DOHH2 (cell line): ENCODE measurements at regions not wholly inside any gene's neighbourhood (a gene's known extent, or its start where the extent isn't known, plus 50 kb on each side); places are given as distances from the start of the nearest gene placed in this dataset.

Experiments
- H3F3A ChIP-seq: fragments of 200-600 bp; sonication (generic), shearing (Covaris generic); 2 replicates; pipeline ENCODE4 v1.6.0; 2016; ENCODE audit warnings: antibody characterized with exemption, mild to moderate bottlenecking; ENCODE audit not compliant: control insufficient read depth, insufficient read depth
- H3K27ac ChIP-seq: fragments of 200-600 bp; sonication (generic); 2 replicates; pipeline ENCODE4 v1.5.1; 2014; ENCODE audit warnings: low read depth, mild to moderate bottlenecking, low read length, moderate library complexity
- H3K27me3 ChIP-seq: fragments of 200-600 bp; sonication (generic); 2 replicates; pipeline ENCODE4 v1.6.1; 2014; ENCODE audit warnings: mild to moderate bottlenecking, low read length, mixed read lengths; ENCODE audit not compliant: control insufficient read depth
- H3K36me3 ChIP-seq: fragments of 200-600 bp; sonication (generic); 2 replicates; pipeline ENCODE4 v1.6.1; 2014; ENCODE audit warnings: mild to moderate bottlenecking, low read length, moderate library complexity, mixed read lengths; ENCODE audit not compliant: control insufficient read depth
- H3K4me1 ChIP-seq: fragments of 200-600 bp; sonication (generic); 2 replicates; pipeline ENCODE4 v1.6.1; 2014; ENCODE audit warnings: mild to moderate bottlenecking, low read length, mixed read lengths; ENCODE audit not compliant: control insufficient read depth
- H3K4me2 ChIP-seq: fragments of 200-600 bp; sonication (generic); 2 replicates; pipeline ENCODE4 v1.6.0; 2014; ENCODE audit warnings: mild to moderate bottlenecking, low read length, moderate library complexity
- H3K4me3 ChIP-seq: fragments of 200-600 bp; sonication (generic); 2 replicates; pipeline ENCODE4 v1.5.1; 2014; ENCODE audit warnings: mild to moderate bottlenecking, low read length, mixed read lengths
- H3K79me2 ChIP-seq: fragments of 200-600 bp; sonication (generic); 2 replicates; pipeline ENCODE4 v1.6.1; 2014; ENCODE audit warnings: mild to moderate bottlenecking, low read length, mixed read lengths; ENCODE audit not compliant: control insufficient read depth
- H3K9me2 ChIP-seq: fragments of 200-600 bp; sonication (generic); replicated peaks from 2 replicates; pipeline ENCODE4 v1.6.1; 2014; ENCODE audit warnings: mild to moderate bottlenecking, low read length, mixed read lengths; ENCODE audit not compliant: control insufficient read depth
- H3K9me3 ChIP-seq: fragments of 200-600 bp; sonication (generic); 2 replicates; pipeline ENCODE4 v1.6.1; 2014; ENCODE audit warnings: antibody characterized with exemption, low read length, mixed read lengths; ENCODE audit not compliant: control insufficient read depth, insufficient read depth
- H4K20me1 ChIP-seq: fragments of 200-600 bp; sonication (generic); 2 replicates; pipeline ENCODE4 v1.6.0; 2014; ENCODE audit warnings: low read depth, mild to moderate bottlenecking, antibody characterized with exemption, low read length, moderate library complexity; ENCODE audit not compliant: control insufficient read depth, insufficient read depth
- EZH2phosphoT487 ChIP-seq: fragments of 200-600 bp; sonication (generic); IDR thresholded peaks from 2 replicates; pipeline ENCODE4 v1.6.1; 2017; ENCODE audit warnings: borderline replicate concordance, mild to moderate bottlenecking, antibody characterized with exemption, low read length, moderate library complexity, mixed read lengths
- TF ChIP-seq, protein P1 (sequence below): fragments of 200-600 bp; sonication (generic); IDR thresholded peaks from one replicate; pipeline ENCODE4 v1.5.1; 2014; ENCODE audit warnings: antibody characterized with exemption, mild to moderate bottlenecking, low read depth, low read length; ENCODE audit not compliant: poor library complexity, severe bottlenecking

DNA sequence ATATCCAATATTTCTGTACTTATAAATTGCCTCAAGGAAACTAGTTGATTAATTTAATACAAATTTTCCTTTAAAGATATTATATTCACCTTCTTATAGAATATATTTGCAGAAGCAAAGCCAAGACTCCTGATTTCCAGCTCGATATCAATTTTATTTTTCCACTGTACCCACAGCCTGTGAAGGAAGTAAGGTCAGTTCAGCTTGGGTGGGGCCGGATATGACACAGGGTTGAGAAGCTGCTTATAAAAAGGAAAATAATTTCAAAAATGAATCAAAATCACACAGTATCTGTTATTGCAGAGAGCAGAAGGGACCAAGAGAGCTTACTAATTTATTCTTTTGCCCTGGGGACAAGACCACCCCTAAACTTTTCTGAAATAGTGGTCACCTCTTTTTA is 491.4 kb downstream of the TUSC7 start:
- TF ChIP-seq, protein P1, sequence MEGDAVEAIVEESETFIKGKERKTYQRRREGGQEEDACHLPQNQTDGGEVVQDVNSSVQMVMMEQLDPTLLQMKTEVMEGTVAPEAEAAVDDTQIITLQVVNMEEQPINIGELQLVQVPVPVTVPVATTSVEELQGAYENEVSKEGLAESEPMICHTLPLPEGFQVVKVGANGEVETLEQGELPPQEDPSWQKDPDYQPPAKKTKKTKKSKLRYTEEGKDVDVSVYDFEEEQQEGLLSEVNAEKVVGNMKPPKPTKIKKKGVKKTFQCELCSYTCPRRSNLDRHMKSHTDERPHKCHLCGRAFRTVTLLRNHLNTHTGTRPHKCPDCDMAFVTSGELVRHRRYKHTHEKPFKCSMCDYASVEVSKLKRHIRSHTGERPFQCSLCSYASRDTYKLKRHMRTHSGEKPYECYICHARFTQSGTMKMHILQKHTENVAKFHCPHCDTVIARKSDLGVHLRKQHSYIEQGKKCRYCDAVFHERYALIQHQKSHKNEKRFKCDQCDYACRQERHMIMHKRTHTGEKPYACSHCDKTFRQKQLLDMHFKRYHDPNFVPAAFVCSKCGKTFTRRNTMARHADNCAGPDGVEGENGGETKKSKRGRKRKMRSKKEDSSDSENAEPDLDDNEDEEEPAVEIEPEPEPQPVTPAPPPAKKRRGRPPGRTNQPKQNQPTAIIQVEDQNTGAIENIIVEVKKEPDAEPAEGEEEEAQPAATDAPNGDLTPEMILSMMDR: no peak
- no peak for TF ChIP-seq EZH2phosphoT487

DNA sequence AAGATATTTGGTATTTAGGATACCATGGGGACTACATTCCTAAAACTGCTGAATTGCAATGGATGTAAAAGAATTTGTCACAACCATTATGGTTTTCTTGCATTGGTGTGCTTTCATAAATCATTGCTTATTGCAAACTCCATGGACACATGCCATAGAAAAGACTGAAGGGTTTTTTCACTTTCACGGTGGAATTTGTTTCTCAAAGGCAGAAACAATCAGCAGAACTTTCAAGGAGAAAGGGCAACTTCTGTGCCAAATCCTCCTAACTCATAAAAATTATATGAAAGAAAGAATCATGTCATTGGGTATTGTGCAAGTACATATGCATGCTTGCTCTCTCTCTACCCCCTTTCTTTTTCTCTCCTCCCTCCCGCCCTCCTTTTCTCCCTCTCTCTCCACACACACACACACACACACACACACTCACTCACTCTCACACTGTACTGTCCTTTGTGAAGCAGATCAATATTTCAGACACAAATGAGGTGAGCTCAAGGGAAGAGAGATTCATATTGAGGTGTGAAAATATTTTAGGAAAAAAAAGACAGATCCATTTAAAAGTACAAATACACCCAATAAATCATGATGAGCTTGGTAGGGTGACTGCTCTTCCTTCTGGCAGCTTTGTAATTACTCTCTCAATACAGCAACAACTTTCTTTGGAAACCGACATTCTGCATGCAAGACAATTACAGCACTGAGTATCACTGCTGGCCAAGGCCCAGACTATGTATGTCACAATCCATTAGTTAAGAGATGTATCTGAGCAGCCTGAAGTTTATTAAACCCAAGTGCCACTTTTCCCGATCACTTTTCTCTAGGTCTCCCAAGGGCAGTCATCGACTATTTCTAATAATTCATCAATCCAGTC is 492.6 kb downstream of the TUSC7 start:
- H3K27ac ChIP-seq: no peak overlapping the region

More for the DNA sequence above, 491.4 kb downstream of the TUSC7 start:
- H4K20me1 ChIP-seq: no peaks in the 10 kb centered on the region
- no peaks in the 10 kb centered on the region for H3K9me2 ChIP-seq
- H3K27ac ChIP-seq: no peak overlapping the region
- no peaks in the 10 kb centered on the region for H3K9me3 ChIP-seq
- H3K4me3 ChIP-seq: no peak overlapping the region
- no peaks in the 10 kb centered on the region for H3F3A ChIP-seq
- H3K4me2 ChIP-seq: no peak overlapping the region
- no peaks in the 10 kb centered on the region for H3K36me3 ChIP-seq
- no peaks in the 10 kb centered on the region for H3K79me2 ChIP-seq
- H3K27me3 ChIP-seq: no peaks in the 10 kb centered on the region
- H3K4me1 ChIP-seq: no peaks in the 10 kb centered on the region

DNA sequence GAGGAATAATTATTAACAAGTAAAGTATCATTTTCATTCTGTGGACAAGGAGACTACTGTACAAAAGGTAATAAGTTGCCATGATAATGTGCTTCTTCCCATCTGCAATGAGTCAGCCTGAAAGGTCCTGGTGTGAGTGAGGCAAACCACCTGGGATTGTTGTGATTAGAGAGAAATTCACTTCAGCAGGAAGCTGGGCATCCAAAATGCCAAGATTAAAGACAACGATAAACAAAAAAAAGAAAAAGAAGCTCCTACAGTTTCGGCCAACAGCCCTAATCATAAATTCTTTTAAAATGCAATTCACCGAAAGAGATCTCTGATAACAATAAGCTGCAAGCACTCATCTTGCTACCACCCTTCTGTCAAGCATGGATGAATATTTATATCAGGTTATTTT is 507.8 kb downstream of the TUSC7 start:
- Histone ChIP-seq H3K9me3 (peaks cover 4% of the 10 kb centered on the region; the same call in 1 of the 2 replicates), H3K27me3 (no peaks in the 10 kb centered on the region), H3K9me2 (no peaks in the 10 kb centered on the region), H3K4me3 (no peak overlapping the region), H3K4me2 (0 out of 2 replicates have a peak overlapping the region, but pooled peaks have one; percentile 27), H3K79me2 (no peaks in the 10 kb centered on the region), H3F3A (no peaks in the 10 kb centered on the region), H4K20me1 (no peaks in the 10 kb centered on the region), H3K4me1 (peaks cover 14% of the 10 kb centered on the region), H3K36me3 (no peaks in the 10 kb centered on the region), H3K27ac (no peak overlapping the region)
- TF ChIP-seq EZH2phosphoT487: no peak

More for the DNA sequence above, 492.6 kb downstream of the TUSC7 start:
- H3K9me2 ChIP-seq: no peaks in the 10 kb centered on the region
- no peaks in the 10 kb centered on the region for H3F3A ChIP-seq
- no peaks in the 10 kb centered on the region for H3K79me2 ChIP-seq
- H3K4me1 ChIP-seq: no peaks in the 10 kb centered on the region
- no peaks in the 10 kb centered on the region for H3K27me3 ChIP-seq
- H3K4me3 ChIP-seq: no peak overlapping the region
- no peak overlapping the region for H3K4me2 ChIP-seq
- no peaks in the 10 kb centered on the region for H3K9me3 ChIP-seq
- H3K36me3 ChIP-seq: no peaks in the 10 kb centered on the region
- TF ChIP-seq, protein P1: no peak
- no peak for TF ChIP-seq EZH2phosphoT487
- H4K20me1 ChIP-seq: no peaks in the 10 kb centered on the region

DNA sequence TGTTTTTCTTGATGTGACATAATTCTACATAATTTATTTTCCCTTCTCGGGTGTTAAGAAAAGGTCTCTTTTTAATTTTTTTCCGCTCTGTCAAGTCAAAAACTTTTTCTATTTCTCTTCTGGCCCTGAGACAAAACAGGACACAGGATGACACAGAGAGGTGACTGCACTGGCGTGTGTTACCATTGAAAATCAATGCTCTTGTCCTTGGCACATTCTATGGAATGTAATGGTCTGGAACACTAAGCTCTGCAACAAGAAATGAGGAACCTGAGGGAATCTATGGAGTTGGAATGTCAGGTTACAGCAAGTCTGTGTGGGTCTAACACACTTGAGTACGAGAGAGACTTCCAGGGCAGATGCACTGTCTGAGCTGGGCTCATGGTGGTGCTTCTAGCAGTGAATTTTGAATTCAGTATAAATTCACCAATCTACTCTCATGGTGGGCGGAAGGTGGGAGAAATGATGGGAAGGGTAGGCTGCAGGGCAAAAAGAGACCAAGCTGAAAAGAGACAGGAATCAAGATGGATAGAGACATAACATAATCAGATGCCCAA is 508.3 kb downstream of the TUSC7 start:
- H3K9me3 ChIP-seq: no peaks in the 10 kb centered on the region; the same call in 1 of the 2 replicates

More for the DNA sequence above, 508.3 kb downstream of the TUSC7 start:
- H3K4me3 ChIP-seq: no peak overlapping the region
- peaks cover 14% of the 10 kb centered on the region for H3K4me1 ChIP-seq
- no peaks in the 10 kb centered on the region for H3K79me2 ChIP-seq
- H3K27me3 ChIP-seq: no peaks in the 10 kb centered on the region
- H3K4me2 ChIP-seq: peak overlapping the region; percentile 27; the same call in 1 of the 2 replicates
- H3K27ac ChIP-seq: no peak overlapping the region
- no peaks in the 10 kb centered on the region for H3K9me2 ChIP-seq
- TF ChIP-seq EZH2phosphoT487: no peak
- TF ChIP-seq, protein P1: no peak
- H3K36me3 ChIP-seq: no peaks in the 10 kb centered on the region
- H4K20me1 ChIP-seq: no peaks in the 10 kb centered on the region
- H3F3A ChIP-seq: no peaks in the 10 kb centered on the region
